Tibial nerve (tissue), 4 donors: ENCODE measurements at regions not wholly inside any gene's neighbourhood (a gene's known extent, or its start where the extent isn't known, plus 50 kb on each side); places are given as distances from the start of the nearest gene placed in this dataset.

Experiments
- DNase-seq, 2 donors: peaks; one replicate each; pipeline ENCODE4 v3.0.0-alpha.2; 2019; ENCODE audit warnings: low spot score in 2 of 2
- H3K27ac ChIP-seq, 4 donors: fragments of 200-600 bp; sonication (generic) in 3 of 4; one replicate each; pipeline ENCODE4 v1.5.1; 2017 to 2019; ENCODE audit warnings: mild to moderate bottlenecking in 1 of 4
- H3K27me3 ChIP-seq, 2 donors: fragments of 200-600 bp; sonication (generic) in 1 of 2; one replicate each; pipeline versions ENCODE4 v1.5.1 to v1.6.0; 2017 to 2019
- H3K36me3 ChIP-seq, 3 donors: fragments of 200-600 bp; sonication (generic); one replicate each; pipeline ENCODE4 v1.5.1; 2018 to 2019
- H3K4me1 ChIP-seq, 4 donors: fragments of 200-600 bp; sonication (generic) in 3 of 4; one replicate each; pipeline ENCODE4 v1.5.1; 2017 to 2019
- H3K4me3 ChIP-seq, 4 donors: fragments of 200-600 bp; sonication (generic) in 3 of 4; one replicate each; pipeline ENCODE4 v1.5.1; 2017 to 2019; ENCODE audit warnings: mild to moderate bottlenecking in 1 of 4, moderate library complexity in 1 of 4
- H3K9me3 ChIP-seq, 4 donors: fragments of 200-600 bp; sonication (generic) in 3 of 4; one replicate each; pipeline ENCODE4 v1.5.1; 2017 to 2019
- EP300 ChIP-seq, 2 donors: sonication (generic); formaldehyde crosslinking; IDR thresholded peaks; one replicate each; pipeline ENCODE4 v1.6.1; 2017; ENCODE audit warnings: antibody characterized with exemption in 2 of 2, mild to moderate bottlenecking in 1 of 2
- POLR2A ChIP-seq, 2 donors: fragments of 450-650 bp; IDR thresholded peaks; one replicate each; pipeline ENCODE4 v1.6.1; 2017; ENCODE audit warnings: antibody characterized with exemption in 2 of 2, mild to moderate bottlenecking in 2 of 2, moderate library complexity in 2 of 2
- WGBS, 2 donors: methylation state at CpG; one replicate each; pipeline ENCODE4 v1.1.5; 2018; 5-methylcytosine and 5-hydroxymethylcytosine counted together
- TF ChIP-seq, protein P1 (sequence below), 5 experiments: fragments of 200-600 bp in 3 of 5; fragments of 450-650 bp in 2 of 5; sonication (generic) in 3 of 5; IDR thresholded peaks; one replicate each; pipeline ENCODE4 v1.5.1; 2016 to 2019; ENCODE audit warnings: antibody characterized with exemption in 5 of 5, mild to moderate bottlenecking in 3 of 5, moderate library complexity in 2 of 5

DNA sequence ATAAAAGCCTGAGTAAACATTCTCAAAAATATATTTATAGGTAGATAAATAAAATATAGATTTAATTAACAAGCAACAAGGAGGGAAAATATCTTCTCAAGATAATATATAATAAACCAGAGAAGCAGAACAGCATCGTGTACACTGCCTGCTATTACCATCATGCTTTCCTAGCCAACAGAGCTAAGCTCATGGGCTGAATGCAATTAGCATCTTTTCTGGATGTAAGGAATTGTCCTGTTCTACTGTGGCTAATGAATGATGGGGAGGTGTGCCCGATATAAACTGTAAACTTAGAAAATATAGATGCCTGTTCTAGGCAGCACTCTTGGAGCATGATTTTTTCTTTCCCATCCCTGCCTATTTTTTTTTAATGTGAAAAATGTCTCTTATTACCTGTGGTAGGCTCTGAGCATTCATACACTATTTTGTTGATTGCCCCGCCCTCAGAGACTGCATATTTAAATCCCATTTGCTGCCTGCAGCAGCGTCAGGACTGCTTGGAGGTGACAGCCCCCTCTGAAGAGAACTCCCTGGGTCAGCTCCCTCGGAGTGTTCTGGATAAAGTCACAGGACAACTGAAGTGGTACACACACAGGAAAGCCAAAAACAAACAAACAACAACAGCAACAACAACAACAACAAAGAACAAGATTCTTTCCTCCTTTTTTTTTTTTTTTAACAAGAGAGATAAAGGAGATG is 312.3 kb downstream of the SATB1 start:
- TF ChIP-seq POLR2A (IDR thresholded peaks at IDR 0.05) (no peak), EP300 (IDR thresholded peaks at IDR 0.05) (no peak)
- TF ChIP-seq, protein P1, sequence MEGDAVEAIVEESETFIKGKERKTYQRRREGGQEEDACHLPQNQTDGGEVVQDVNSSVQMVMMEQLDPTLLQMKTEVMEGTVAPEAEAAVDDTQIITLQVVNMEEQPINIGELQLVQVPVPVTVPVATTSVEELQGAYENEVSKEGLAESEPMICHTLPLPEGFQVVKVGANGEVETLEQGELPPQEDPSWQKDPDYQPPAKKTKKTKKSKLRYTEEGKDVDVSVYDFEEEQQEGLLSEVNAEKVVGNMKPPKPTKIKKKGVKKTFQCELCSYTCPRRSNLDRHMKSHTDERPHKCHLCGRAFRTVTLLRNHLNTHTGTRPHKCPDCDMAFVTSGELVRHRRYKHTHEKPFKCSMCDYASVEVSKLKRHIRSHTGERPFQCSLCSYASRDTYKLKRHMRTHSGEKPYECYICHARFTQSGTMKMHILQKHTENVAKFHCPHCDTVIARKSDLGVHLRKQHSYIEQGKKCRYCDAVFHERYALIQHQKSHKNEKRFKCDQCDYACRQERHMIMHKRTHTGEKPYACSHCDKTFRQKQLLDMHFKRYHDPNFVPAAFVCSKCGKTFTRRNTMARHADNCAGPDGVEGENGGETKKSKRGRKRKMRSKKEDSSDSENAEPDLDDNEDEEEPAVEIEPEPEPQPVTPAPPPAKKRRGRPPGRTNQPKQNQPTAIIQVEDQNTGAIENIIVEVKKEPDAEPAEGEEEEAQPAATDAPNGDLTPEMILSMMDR (IDR thresholded peaks at IDR 0.05) = no peak
- no peak for DNase-seq
- no peak overlapping the region for H3K27ac ChIP-seq
- no peaks in the 10 kb centered on the region for H3K27me3 ChIP-seq
- peaks cover 0 to 6% (median 2%) of the 10 kb centered on the region in 4 donors for H3K4me1 ChIP-seq
- H3K36me3 ChIP-seq = no peaks in the 10 kb centered on the region
- H3K4me3 ChIP-seq = no peak overlapping the region
- WGBS, 2 donors = 56 to 63% methylated on average over 5 of the region's 5 CpGs
- H3K9me3 ChIP-seq = no peaks in the 10 kb centered on the region

DNA sequence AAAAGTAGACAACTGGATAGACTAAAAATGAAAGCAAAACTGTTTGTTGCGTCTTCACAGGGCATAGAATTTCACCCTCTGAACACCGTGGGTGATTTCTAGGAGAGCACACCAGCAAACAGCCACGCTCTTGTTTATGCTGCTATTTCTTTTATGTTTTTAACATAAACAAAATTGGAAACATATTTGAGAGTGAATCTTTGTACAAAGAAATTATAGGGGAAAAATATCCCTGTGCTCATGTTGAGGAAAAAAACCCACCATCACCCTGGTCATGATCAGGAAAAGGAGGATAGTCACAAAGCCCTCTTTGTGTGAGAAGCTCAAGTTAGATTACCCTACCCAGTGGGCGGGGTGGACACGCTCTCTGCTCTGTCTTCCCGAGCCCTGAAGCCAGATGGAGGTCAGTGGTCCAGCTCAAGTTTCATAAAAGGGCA is 313.3 kb downstream of the SATB1 start:
- WGBS, 2 donors = 8 to 11% methylated on average over 6 of the region's 6 CpGs
- H3K4me3 ChIP-seq = peak overlapping the region in 1 of 4 donors; percentile 26
- no peak for DNase-seq
- H3K27ac ChIP-seq = no peak overlapping the region
- no peaks in the 10 kb centered on the region for H3K36me3 ChIP-seq
- TF ChIP-seq, protein P1 (IDR thresholded peaks at IDR 0.05) = no peak
- TF ChIP-seq EP300 (IDR thresholded peaks at IDR 0.05) (no peak), POLR2A (IDR thresholded peaks at IDR 0.05) (no peak)
- no peaks in the 10 kb centered on the region for H3K9me3 ChIP-seq
- peaks cover 0 to 6% (median 2%) of the 10 kb centered on the region in 4 donors for H3K4me1 ChIP-seq
- H3K27me3 ChIP-seq = no peaks in the 10 kb centered on the region

DNA sequence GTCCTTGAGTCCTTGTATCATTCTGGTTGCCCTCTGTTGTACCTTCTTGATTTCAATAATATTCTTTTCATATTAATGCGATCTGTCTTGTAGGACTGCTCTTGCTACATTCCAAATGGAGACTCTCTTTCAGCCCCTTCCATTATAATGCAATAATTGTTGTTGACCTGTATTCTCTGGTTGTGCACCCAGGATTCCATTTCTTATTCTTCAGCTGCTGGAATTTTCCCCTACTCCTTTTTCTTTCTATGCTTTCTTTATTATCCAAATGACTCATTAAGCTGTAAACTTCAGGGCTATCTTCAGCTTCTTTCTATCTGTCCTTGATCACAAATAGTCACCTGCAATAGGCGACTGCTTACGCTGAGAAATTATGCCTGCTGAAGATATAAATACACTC is 321.5 kb downstream of the SATB1 start:
- no peaks in the 10 kb centered on the region for H3K4me1 ChIP-seq
- no peak overlapping the region for H3K4me3 ChIP-seq
- no peak overlapping the region for H3K27ac ChIP-seq
- H3K9me3 ChIP-seq = no peaks in the 10 kb centered on the region
- no peak for DNase-seq
- no peaks in the 10 kb centered on the region for H3K27me3 ChIP-seq
- H3K36me3 ChIP-seq = no peaks in the 10 kb centered on the region
- TF ChIP-seq, protein P1 (IDR thresholded peaks at IDR 0.05) = no peak
- TF ChIP-seq EP300 (IDR thresholded peaks at IDR 0.05) = no peak
- TF ChIP-seq POLR2A (IDR thresholded peaks at IDR 0.05) = no peak
- WGBS, 2 donors = 82 to 85% methylated on average over 3 of the region's 3 CpGs

DNA sequence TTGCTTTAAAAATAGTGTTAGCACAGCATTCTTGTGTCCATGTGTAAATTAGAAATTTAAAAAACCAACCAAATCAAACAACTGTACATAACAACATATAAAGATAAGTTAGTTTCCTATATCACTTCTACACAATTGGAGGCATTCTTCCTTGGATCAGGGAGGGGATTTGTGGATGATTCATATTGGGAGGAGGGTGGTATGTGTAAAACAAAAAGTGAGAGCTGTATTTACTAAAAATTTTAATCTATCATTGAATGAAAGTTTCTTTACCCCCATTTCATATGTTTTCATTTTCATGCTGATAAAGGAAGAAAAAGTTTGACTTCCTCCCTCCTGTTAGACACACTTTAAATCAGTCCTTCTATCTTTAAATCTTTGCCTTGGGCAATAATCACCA is 325.0 kb downstream of the SATB1 start:
- DNase-seq = no peak
- no peaks in the 10 kb centered on the region for H3K4me1 ChIP-seq
- no peak overlapping the region for H3K27ac ChIP-seq
- TF ChIP-seq, protein P1 (IDR thresholded peaks at IDR 0.05) = no peak
- TF ChIP-seq POLR2A (IDR thresholded peaks at IDR 0.05) (no peak), EP300 (IDR thresholded peaks at IDR 0.05) (no peak)
- H3K9me3 ChIP-seq = peaks cover 0 to 3% (median 0%) of the 10 kb centered on the region in 4 donors
- H3K27me3 ChIP-seq = no peaks in the 10 kb centered on the region
- no peak overlapping the region for H3K4me3 ChIP-seq
- no peaks in the 10 kb centered on the region for H3K36me3 ChIP-seq

DNA sequence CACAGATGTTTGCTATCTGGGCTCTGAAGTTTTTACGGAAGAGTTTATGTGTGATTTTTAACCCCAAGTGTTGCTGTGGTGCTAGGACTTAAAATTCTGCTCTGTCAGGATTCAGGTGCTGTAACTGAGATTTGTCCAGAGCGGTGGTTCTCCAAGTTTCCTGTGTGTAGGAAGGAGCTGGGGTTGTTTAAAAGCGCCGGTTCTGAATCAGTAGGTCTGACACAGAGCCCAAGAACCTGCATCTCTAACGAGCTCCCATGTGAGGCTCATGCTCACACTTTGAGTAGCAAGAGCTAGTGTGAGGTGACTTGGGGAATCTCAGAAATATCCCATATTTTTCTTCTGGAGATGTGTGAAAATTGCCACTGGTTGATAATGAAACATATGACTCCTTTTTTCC is 325.5 kb downstream of the SATB1 start:
- Histone ChIP-seq H3K27me3 (no peaks in the 10 kb centered on the region), H3K4me3 (no peak overlapping the region), H3K27ac (no peak overlapping the region), H3K9me3 (peaks cover 0 to 3% (median 0%) of the 10 kb centered on the region in 4 donors), H3K4me1 (no peaks in the 10 kb centered on the region), H3K36me3 (no peaks in the 10 kb centered on the region)
- WGBS, 2 donors = 78 to 80% methylated on average over 5 of the region's 5 CpGs
- TF ChIP-seq EP300 (IDR thresholded peaks at IDR 0.05) = no peak
- DNase-seq = no peak
